ENCODE measurements at regions not wholly inside any gene's neighbourhood (a gene's known extent, or its start where the extent isn't known, plus 50 kb on each side); places are given as distances from the start of the nearest gene placed in this dataset.

- intact Hi-C loops (cut with micrococcal nuclease; ENCODE audit: unreplicated experiment), result no loop called here
- CTCF ChIA-PET, result interaction anchor here (0.6 kb wide), 1 partner anchor 12 kb away, joined by 3 read pairs; no protein-coding TSS in a partner anchor
- no peaks in the 10 kb centered on the region for H3K27me3 ChIP-seq (replicated peaks in 1 of 2; ENCODE audit: control insufficient read depth in 2 of 2, insufficient read depth in 2 of 2, low read length in 1 of 2)
- RAD21 ChIA-PET (ENCODE audit: unreplicated experiment), result interaction anchor here (0.9 kb wide), 1 partner anchor 9 kb away, joined by 3 read pairs; no protein-coding TSS in a partner anchor
- no peaks in the 10 kb centered on the region for H4K20me1 ChIP-seq (ENCODE audit: control insufficient read depth, insufficient read depth)
- WGBS (ENCODE audit: insufficient coverage, insufficient replicate concordance, low lambda C conversion rate, missing lambda C conversion rate), result 0% methylated on average over 1 of the region's 1 CpG
- no peak overlapping the region for H3K27ac ChIP-seq (ENCODE audit: control insufficient read depth, insufficient read depth)
- TF ChIP-seq SRF (IDR thresholded peaks at IDR 0.05; ENCODE audit: low read depth in 2 of 2, low read length in 2 of 2), result no peak
- TF ChIP-seq NFYB (IDR thresholded peaks at IDR 0.05; ENCODE audit: insufficient read depth, low read depth, low read length), result no peak
- TF ChIP-seq BACH1 (IDR thresholded peaks at IDR 0.05; ENCODE audit: borderline replicate concordance), result no peak
- no peak for TF ChIP-seq RBBP5 (conservative IDR thresholded peaks at IDR 0.05)
- TF ChIP-seq MXI1 (IDR thresholded peaks at IDR 0.05; ENCODE audit: low read depth, low read length), result no peak
- no peak for TF ChIP-seq JUND (IDR thresholded peaks at IDR 0.05; ENCODE audit: low read depth, low read length)
- no peak for TF ChIP-seq ZNF207 (IDR thresholded peaks at IDR 0.05; ENCODE audit: borderline replicate concordance)
- TF ChIP-seq CEBPZ (IDR thresholded peaks at IDR 0.05; ENCODE audit: low read depth, low read length), result no peak
- no peak for TF ChIP-seq NRF1 (conservative IDR thresholded peaks at IDR 0.05; ENCODE audit: low read depth, low read length)
- TF ChIP-seq BHLHE40 (IDR thresholded peaks at IDR 0.05; ENCODE audit: borderline replicate concordance in 1 of 2, low read depth in 2 of 2, low read length in 1 of 2), result no peak
- no peak for TF ChIP-seq CHD2 (IDR thresholded peaks at IDR 0.05; ENCODE audit: borderline replicate concordance, low read depth, low read length)
- SMC1A ChIA-PET (ENCODE audit: uncharacterized antibody, unreplicated experiment), result interaction anchor here (0.5 to 1.3 kb wide), 2 partner anchors 15 to 1265 kb away, joined by 3 to 4 read pairs; no protein-coding TSS in a partner anchor
- no peak overlapping the region for H3K9ac ChIP-seq (ENCODE audit: control insufficient read depth, insufficient read depth, low read length)
- no peak overlapping the region for H3K4me3 ChIP-seq
- no TSS peak for BruUV-seq (replicated peaks)
- POLR2A ChIA-PET, result no interaction called here
- in situ Hi-C loops (cut with MboI), result no loop called here
- no peaks in the 10 kb centered on the region for H3K36me3 ChIP-seq (ENCODE audit: control insufficient read depth in 2 of 2, insufficient read depth in 2 of 2, low read length in 1 of 2)
- H3K79me2 ChIP-seq (ENCODE audit: control insufficient read depth, insufficient read depth, low read length), result no peaks in the 10 kb centered on the region
- H3K4me1 ChIP-seq (ENCODE audit: control insufficient read depth, insufficient read depth, low read length), result no peaks in the 10 kb centered on the region
- no peak for DNase-seq (ENCODE audit: low read depth, low spot score)
- no peaks in the 10 kb centered on the region for H3K9me3 ChIP-seq (replicated peaks; ENCODE audit: control insufficient read depth, insufficient read depth, low read length)
- FAIRE-seq, result no peak
- no peak for ATAC-seq
- H3K4me2 ChIP-seq (ENCODE audit: control insufficient read depth, insufficient read depth), result no peak overlapping the region
- no peak overlapping the region for H2AFZ ChIP-seq (ENCODE audit: control insufficient read depth, low read depth, low read length)
These were observed 270.0 kb downstream of the AMY1C start for GRCh38 chr1:104019675-104020049.

Data from GM12878 (cell line).